ENCODE measurements at regions not wholly inside any gene's neighbourhood (a gene's known extent, or its start where the extent isn't known, plus 50 kb on each side); places are given as distances from the start of the nearest gene placed in this dataset.

DNA sequence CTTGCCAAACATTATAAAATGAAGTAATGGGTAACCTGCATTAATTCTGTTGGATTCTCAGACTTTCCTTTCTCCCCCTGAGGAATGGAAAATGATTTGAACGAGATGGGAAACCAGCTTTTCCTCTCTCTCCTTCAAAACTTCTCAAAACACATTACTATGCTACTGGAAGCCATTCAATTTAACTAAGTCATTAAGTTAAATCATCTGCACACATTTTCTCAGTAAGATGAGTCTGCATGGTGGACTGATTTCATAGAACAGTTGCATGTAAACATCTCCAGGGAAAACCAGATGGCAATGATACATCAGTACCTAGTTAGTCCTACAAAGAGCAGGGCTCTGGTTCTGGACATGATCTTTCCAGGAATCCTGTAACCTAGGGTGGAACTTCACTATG lies 59.9 kb downstream of the BMP4 start:
- DNase-seq = no peak

DNA sequence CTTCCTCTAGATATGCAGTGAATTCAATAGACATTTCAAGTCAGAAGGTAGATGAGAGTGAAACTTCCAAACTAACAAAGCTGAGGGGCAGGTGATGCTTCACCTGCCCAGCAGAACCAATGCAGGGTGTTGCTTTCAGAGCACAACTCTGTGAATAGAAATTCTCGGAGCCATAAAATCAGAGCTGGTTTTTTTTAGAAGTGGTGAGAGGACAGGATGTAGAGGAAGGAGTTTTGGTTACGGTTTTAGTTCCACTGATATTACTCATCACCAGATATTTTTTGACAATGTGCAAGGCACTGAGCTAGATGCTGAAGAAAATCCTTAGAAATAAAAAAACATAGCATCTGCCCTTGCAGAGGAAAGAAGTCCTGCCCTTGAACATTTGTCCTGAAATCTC lies 62.2 kb downstream of the BMP4 start:
- no peak for DNase-seq

DNA sequence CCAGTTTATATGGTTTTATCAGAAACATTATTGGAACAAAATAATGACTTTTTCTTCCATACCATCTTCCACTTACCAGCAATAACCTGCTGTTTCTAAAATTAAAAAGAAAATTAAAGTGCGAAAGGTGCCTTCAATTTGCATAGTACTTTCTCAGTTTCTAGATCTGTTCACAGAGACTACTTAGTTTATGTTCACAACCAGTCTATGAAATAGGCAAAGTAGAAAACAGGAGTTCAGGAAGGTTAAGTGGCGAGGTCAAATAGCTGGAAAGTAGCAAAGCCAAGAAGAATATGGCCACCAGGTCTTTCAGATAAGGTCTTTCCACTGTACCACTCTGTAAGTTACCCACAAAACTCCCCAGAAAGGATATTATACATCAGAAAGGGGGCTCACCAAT lies 63.3 kb downstream of the BMP4 start:
- DNase-seq = no peak

DNA sequence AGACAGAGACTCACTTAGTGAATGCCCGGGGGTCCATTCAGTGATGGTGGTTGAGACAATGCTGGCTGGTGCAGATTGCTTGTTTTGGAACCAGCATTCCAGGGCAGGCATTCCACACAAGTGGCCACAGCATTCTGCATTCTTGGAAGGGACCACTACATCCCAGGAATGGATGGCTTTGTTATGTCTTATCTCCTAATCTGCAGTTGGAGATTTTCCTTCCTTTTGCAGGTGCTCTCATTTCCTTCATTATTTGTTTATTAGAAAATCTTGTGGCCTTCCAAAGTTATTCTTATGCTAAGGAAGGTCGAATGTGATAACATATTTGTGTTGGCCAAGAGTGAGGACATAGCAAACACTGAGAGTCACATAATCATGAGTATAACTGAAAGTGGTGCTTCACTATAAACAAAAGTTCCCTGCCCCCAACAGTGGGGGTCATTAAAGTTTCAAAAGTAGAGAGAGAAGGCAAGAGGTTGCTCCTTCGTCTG lies 66.0 kb downstream of the BMP4 start:
- no peak for DNase-seq

DNA sequence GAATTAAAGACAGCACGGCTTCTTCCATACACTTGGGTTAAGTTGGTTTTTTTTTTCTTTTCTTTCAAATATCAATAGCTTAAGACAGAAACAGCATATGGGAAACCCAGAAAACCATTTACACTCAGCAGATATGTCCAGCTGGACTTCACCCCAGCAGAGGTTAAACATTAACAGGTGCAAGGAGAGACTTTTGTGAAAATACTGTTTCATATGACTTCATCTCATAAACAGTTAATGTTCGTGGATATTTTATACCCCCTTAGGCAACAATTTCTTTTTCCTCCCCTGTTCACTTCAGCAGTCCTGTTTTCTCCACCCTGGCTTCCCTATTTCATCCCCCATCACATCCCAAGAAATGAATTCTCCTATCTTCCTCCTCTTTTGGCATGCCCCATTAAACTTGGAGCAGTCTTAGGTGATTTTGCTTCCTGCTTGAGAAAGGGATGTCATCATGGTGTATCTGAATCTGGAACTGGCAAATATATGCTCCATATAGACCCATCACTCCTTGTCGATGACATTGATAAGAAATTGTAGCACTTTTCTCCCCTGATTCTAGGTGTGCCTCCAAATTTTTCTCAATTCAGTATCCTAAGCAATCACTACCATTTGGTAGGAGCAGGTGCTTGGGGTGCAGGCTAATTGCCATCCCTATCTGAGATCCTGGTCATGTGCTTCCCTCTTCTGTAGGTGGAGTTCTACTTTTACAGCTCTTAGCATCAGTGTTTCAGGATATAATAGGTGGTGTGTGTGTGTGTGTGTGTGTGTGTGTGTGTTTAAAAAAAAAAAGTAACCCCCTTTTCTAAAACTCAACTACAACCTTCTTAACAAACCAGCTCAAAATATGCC lies 67.9 kb downstream of the BMP4 start:
- no peak for DNase-seq

DNA sequence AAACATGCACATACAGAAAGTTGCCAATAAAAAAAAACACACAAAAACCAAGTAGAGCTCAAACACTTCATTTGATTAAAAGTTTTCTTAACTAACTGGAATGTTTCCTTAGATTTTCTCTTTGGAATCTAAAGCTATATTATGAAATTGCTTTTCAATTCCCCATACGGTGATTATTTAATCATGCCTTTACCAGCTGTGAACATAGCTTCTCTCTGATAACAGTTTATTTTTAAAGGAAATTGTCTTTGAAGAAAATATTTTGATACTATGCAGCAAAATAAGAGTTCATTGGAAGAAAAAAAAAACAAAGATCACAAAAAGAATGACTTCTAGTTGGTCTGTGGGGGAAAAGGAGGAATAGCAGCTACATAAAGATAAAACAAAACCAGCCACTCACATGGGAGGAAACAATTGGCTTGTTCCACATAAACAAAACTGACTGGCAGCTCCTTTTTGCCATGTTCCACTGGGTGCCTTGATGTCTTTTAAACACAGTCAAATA lies 71.4 kb downstream of the BMP4 start:
- DNase-seq = no peak

DNA sequence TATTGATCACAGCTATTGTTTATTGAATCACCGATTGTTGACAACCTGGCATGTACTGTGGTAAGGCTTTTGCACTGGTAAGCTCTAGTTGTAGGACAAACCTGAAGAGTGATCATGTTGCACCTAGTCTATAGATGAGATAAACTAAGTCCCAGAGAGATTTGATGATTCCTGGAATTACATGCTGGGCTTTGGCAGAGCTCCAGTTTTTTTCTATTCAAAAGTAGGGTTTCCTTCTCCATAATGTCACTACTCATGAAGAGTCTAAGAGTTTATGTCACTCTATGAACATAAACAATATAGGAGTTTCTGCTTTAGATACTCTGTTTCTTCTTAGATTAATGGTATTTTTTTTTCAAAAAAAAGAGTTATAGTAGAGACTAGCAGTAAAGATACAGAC lies 72.0 kb downstream of the BMP4 start:
- DNase-seq = no peak

DNA sequence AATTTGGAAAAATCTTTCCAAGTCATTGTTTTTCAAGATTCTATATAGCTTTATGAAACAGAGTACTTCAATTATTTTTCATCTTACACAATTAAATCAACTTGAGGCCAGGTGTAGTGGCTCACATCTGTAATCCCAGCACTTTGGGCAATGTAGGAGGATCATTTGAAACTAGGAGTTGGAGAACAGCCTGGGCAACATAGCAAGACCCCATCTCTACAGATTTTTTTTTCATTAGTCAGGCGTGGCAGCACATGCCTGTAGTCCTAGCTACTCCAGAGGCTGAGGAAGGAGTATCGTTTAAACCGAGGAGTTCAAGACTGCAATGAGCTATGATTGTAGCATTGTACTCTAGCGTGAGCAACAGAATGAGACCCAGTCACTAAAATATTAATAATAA lies 72.9 kb downstream of the BMP4 start:
- no peak for DNase-seq

DNA sequence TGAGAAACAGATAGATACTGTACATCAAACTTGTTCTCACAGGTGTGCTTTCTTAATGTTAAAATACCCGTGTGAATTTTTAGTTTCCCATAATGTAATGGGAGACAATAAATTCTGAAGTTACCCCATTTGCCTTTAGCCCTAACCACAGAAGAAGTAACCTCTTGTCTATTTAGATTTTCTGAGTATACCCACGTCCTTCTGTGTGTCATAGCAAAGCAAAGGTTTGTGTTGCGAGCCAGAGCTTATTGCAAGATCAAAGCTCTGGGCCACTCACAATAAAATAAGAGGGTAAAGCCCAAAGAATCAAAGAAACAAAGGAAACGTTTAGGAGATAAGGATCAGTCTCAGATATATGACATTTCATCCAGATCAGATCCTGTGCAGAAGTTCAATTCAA lies 73.9 kb downstream of the BMP4 start:
- no peak for DNase-seq

DNA sequence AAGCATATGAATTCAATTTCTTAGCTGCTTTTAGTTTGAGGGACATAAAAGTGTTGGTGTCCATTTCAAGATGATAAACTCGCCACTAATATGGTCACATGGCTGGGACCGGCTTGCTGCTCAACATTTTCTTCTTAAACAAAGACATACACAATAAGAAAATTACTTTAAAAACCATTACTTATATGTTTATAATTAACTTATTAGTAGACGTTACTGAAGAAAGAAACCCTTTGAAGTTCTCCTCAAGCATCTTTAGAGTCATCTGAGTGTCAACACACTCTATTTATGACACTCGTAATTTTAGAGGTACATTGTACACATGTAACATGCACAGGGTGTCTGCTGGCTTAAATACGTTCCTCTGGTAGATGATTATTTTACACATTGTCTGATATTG lies 74.7 kb downstream of the BMP4 start:
- no peak for DNase-seq

DNA sequence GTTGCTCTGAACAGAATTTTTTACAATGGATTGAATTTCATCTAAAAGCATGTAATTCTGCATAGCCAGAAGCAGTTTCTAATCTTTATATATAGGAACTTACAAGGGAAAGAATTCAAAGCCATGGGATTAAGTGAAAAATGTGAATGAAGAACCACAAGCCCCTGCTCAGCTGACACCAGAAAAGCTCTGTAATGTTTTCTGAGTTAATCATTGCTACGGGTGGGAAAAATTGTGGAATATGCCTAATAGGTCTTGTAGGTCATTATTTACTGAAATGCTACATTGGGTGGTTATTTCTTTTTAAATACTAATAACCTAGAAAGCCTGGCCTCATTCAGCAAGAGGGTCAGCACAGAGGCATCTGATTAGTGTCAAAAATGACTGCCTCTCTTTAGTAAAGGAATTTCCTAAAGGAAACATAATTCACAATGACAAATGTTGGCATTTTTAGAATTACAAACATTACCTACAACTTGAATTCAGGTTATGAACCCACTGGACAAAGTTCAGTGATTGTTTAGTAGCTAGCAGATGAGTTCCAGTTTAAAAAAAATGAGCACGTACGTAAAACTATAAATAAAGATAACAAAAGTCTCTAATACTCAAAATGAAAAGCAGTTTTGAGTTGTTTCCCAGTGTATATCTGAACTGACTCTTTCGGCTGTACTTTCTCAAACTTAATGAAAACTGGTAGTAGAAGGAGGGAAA lies 75.3 kb downstream of the BMP4 start:
- no peak for DNase-seq

DNA sequence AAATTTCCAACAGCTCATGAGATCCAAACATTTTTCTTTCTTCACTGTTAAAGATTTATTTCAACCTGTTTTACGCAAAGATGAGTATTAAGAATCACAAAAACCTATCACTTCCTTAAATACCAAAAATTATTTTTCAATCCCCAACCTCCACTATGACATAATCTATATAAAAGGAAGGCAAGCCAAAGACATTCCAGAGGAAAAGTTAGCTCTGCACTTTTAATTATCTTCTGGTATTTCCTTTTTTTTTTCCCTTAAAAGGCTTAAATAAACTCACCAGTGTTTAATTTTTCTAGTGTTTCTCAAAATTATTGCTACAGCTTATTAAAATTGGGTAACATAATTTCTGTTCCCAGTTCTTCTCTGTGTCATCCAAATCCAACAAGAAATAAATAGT lies 75.9 kb downstream of the BMP4 start:
- no peak for DNase-seq

DNA sequence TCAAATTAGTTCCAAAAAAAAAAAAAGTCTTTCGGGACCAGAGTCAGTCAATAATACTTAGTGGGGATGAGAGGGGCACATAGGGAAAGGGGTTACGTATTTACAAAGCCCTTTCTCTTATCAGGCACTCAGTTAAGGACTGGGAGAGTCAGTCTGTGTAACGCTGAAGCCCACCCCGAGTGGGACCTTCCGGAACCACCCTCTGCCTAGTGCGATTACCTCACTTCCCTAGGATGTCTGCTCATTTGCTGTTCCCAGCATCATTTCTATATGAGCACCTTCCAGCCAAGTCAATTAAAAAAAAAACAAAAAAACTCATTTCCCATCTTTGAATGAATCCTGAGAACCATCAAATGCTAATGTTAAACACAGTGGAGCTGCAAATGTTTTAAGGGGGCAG lies 76.9 kb downstream of the BMP4 start:
- no peak for DNase-seq

DNA sequence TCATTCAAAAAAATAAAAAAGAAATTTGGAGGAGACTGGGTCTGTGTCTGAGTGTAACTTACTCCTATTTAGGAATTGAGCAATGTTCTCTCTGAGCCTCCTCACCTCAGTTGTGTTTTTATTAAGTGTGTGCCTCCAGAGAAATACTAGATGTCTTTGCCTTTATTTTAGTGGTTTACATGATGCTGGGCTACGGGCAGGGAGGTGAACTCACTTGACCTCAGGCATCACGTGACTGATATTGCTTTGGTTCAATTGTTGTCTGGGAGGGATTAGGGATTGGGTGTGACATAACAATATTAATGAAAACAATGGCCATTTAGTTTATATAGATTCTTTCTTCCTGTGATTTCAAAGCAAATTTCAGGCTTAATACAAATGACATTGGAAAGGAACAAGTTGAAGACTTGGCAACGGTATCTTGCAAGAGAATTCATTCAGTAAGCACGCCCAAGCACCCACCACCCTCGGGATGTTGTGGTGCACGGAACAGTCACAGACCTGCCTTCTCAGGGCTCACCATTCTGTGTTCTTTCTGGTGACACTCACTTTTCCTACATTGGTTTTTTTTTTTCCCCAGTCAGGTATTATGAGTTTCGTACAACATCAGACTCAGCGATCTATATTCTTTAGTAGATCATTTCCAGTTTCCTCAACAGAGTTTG lies 77.5 kb downstream of the BMP4 start:
- DNase-seq = no peak

DNA sequence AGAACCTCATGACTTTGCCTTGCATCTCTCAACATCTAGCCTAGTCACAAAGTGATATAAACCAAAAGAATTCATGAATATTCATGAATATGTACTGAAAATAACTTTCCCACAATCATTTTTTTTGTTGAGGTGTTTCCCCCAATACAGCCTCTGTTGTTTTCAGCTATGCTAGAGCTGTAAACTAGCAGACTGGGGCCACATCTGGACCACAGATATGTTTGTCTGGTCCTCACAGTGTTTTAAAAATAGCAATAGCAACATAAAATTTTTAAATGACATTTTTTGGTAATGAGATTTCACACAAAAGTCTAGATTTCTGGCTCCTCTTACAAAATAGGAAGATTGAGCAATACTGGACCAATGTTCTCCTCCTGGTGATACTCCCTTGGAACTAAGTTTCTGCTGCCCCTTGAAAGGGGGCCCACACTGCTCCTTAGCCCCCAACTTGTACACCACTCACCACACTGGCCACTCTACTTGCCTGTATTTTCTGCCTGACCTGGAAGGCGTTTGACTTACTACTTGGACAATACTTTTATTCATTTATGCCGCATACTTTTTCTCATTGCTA lies 81.2 kb downstream of the BMP4 start:
- DNase-seq = no peak

DNA sequence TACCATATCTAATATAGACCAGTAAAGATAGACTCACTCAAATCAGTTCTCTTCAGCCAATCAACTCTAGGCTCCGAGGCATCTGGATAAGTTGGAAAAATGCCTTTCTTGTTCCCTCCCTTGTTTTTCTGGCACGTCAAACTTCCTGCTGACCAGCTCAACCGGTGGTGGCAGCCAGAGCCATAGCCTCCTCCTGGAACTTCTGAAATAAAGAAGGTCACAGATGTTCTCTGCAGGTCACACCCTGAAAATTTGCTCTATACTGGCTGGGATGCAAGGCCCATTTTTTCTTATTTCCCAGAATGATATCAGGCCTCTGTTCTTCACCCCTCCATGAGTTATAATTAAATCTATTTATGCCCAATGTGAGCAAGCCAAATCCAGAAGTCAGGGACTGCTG lies 81.9 kb downstream of the BMP4 start:
- DNase-seq = no peak

DNA sequence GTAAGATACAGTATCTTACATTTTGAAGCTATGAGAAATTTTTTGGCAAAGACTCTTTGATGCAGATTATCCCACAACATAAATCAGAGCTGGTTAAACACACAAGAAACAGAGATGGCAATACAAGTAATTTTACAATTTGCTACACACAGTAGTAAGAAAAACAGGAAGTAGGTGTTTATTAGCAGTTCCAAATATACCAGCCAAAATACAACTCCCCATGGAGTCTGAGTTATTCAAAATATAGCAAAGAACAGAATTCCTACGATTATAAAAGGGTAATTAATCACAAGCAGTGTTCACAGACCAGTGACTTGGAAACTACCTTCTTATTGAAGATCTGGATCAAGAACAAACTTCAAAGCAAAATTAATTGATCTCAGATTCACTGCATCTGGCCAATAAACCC lies 83.9 kb downstream of the BMP4 start:
- no peak for DNase-seq

DNA sequence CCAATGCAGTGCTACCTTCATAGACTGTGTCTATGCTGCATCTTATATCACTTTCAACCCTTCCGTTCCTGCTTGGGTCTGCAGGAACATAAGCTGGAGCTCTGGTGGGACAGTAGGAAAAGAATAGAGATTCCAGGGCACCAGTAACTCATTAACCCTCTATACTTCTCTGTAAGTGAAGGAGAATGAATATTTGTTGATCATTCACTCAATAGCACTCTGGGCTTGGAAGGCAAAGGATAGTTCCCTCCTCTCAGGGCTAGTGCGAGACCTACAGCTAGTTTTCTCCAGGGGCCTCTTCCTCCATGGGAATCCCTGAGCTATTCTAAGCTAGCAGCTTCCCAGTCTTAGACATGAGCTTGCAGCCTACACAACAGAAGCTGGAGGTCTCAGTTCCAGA lies 84.7 kb downstream of the BMP4 start:
- no peak for DNase-seq

DNA sequence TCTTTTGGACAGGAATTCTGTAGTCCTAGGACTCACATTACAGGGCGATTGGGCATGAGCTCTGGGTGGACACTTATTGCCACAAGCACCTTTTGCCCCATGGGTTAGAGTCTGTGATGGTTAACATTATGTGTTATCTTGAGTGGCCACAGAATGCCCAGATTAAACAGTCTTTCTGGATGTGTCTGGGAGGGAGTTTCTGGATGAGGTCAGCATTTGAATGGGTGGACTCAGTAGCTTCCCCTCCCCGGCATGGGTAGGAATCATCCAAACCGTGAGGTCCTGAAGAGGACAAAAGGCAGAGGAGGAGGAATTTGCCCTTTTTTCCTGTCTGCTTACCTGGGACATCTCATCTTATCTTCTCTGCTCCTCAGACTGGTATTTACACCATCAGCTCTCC lies 85.6 kb downstream of the BMP4 start:
- no peak for DNase-seq

DNA sequence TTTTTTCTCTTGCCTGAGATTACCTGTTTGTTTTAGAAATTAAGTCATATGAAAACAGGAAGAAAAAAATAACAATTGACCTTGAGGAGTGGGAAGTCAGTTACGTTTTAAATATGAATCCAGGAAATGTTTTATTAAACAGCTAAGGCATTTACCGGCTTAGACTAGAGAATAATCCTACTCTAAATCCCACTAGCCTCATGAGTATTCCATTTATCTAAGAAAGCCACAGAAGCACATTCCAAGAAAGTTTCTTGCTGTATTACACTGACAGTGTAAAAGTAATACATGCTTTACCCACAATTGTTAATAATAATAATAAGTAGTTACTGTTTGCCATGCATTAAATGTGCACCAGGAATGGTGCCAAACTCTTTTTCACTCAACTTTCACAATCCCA lies 90.9 kb downstream of the BMP4 start:
- no peak for DNase-seq

DNA sequence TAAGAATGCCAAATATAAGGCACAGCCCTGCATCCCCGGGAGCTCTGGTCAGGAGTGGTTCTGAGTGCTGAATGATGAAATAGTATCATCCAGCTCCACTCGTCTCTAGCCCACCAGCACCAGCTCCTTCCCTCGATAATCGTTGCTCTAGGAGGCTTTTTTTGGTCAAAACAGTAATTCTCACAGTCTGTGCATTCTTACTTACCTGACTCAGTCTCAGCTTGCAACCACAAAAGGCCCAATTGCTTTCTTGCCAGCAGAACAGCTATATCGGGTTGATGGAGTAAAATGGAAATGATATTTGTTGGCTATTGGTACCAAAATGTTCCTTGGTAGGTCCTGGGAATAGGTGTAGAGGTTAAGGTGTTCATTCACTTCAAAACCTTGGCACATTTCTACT lies 94.8 kb downstream of the BMP4 start:
- no peak for DNase-seq

DNA sequence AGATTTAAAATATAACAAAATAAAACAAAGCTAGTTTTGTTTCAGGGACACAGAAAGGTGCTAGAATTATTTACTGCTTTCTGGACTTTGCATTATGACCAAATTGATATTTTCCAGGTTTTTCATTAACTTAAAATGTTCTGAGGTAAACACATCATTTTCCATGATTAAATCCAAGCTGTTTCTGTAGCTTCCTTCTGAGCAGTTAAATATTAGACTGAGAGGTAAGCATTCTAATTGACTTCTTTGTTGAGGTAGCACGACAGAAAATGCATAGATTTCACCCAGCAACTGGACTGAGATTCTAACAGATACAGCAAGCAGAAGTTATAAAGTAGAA lies 98.3 kb downstream of the BMP4 start:
- no peak for DNase-seq

DNA sequence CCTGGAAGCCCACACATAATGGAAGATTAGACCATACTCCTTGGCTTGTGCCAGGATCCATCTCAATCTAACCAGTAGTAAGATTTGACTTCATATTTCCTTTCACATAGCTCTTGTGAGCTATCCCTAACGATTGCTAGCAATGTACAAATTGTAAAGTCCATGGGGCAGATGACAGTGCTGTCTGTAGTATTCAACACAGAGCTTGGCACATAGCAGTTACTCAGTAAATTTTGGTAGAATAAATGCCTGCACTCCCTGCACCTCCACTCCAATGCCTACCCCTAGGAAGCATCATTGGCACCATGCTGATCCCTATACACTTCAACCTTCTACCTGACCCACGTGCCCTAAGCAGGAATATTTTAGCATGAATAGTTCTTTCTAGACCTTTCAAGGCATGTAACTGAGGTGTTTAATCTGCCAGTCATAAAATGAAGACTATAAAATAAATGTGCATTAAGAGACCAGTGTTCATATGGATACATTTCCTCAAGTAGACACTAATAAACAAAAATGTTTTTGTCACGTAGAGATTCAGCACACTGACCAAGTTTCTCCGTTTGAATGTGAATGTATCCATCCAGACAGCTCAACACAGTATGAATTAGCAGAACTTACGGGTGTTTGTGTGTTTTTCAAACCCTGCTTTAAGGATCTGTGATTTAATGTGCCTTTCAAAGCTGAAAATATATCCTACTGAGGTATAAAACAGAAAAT lies 98.8 kb downstream of the BMP4 start:
- no peak for DNase-seq

Data from effector CD8-positive, alpha-beta T cell (primary cell).